ENCODE measurements at regions not wholly inside any gene's neighbourhood (a gene's known extent, or its start where the extent isn't known, plus 50 kb on each side); places are given as distances from the start of the nearest gene placed in this dataset.

DNA sequence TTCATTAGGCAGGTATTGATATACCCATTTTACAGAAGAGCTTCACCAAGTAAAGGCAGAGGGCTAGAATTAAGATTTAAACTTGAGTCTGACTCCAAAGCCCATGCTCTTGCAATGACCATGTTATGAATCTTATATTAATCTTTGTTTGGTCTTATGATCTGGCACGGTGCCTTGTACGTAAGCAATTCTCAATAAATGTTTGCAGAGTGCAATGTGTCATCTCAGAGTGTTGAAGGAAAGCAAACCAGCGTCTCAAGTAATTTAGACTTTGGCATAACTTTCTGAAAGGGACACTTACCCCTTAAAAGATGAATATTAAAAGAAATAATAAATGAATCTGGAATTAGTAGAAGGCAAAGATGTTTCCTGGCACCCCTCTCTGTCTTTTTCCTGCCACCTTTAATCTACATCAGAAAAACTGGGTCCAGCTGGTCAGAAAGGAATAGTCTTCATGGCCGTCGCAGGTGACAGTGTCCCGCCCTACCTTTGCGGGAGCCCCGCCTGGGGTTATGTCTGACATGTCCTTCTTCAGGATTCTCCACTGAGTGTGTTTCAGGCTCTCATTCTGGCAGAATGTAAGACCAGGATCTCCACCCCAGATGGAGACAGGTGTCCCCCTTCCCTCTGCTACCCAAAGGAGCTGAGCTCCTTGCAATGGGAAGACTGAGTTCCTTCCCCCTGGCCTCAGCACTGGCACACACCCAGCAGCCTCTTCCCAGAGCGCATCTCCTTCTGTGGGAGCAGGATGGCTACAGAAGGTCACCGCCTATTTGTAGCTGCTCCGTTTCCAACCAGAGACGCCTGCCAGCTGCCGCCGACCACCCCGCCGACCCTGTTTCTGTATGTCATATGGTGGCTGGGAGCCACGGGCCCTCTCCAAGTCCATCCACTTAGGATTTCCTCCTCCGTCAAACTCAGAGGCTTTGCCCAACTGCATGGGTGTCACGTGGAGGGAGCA lies 266.3 kb upstream of the ECI2 start:
- no peak for DNase-seq

DNA sequence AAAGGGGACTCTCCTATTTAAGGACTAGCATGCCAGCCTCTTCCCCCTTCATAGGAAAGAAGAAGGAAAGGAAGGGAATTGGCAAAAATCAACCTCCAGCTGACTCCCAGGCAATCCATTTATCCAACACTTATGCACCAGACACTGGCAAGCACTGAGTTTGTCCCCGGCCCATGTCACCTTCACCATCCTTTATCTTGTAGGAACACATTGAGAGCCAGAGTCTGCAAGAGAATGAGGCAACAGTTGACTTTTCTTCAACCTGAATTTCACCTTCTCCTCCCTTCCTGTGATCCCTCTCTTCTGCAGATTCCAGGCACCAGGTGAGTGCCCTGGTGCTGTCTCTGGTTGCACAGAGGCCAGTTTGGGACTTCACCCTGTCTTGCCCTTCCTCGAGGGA lies 264.3 kb upstream of the ECI2 start:
- DNase-seq, result no peak

DNA sequence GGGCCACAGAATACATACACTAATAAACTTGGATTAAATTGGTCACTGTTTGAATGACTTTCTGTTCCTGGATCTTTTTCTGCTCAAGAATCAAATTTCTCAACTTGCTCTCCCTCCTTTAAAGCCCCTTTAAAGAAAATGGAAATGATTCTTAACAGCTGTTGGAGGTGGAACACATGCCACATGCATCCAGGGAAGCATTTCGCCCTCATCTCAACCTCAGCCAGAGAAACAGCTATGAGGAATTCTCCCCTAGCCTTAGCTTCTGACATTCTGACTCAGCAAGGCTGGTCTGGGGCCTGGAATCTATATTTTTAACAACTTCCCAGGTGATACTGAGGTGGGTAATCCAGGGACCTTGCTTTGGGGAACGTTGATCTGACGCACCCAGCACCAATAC lies 263.4 kb upstream of the ECI2 start:
- DNase-seq, result no peak

DNA sequence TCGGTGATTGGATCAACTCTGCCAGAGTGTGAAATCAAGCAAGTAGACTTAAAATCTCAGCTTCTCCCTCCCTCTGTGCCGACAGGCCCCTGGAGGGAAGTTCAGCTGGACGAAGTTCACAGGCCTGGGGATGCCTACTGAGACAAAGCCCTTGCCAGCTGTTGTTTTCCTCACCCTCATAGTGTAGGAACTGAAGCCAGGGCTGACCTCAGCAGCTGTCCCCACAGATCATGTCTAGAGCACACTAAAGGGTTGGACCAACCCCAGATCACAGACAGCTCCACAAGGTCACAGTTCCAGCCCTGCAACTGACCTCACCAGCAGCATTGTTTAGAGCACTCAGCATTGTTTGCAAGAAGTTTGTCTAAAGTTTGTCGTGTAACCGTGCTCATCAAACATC lies 261.9 kb upstream of the ECI2 start:
- DNase-seq, result no peak

DNA sequence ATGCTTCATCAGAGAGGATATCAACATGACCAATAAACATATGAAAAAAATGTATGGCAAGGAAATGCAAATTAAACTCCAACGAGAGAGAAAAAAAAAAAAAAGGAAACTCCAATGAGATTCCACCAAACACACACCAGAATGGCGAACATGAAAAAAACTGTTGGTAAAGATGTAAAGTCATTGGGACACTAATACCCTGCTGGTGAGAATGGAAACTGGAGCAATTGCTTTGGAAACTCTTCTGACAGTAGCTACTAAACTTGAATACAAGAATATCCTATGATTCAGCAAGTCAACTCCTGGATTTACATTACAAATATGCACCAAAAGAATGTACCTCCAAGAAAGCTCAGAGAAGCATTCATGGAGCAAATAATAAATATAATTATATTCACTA lies 260.7 kb upstream of the ECI2 start:
- DNase-seq, result no peak

- DNase-seq, result no peak
Measured at GRCh38 chr6:4395386-4395785, 260.0 kb upstream of the ECI2 start.

- no peak for DNase-seq
Measured at GRCh38 chr6:4394786-4395185, 259.4 kb upstream of the ECI2 start.

- no peak for DNase-seq
Measured at GRCh38 chr6:4388675-4389074, 253.3 kb upstream of the ECI2 start.

DNA sequence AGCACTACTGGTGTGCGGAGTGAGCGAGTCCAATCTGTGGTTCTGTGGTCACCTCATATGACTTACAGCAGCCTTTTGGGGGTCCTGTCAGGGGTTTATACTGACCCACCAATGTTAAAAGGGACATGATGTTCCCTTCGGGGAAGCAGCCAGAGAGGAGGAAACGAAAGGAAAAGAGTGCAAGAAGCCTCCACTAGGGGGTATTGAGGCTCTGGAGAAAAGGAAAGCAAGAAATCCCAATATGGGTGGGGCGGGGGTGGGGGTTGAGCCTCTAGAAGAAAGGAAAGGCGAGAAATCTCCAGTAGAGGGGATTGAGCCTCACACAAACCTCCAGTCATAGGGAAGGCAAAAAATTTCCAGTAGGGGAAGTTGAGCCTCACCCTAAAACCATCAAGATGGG lies 249.3 kb upstream of the ECI2 start:
- DNase-seq, result no peak

DNA sequence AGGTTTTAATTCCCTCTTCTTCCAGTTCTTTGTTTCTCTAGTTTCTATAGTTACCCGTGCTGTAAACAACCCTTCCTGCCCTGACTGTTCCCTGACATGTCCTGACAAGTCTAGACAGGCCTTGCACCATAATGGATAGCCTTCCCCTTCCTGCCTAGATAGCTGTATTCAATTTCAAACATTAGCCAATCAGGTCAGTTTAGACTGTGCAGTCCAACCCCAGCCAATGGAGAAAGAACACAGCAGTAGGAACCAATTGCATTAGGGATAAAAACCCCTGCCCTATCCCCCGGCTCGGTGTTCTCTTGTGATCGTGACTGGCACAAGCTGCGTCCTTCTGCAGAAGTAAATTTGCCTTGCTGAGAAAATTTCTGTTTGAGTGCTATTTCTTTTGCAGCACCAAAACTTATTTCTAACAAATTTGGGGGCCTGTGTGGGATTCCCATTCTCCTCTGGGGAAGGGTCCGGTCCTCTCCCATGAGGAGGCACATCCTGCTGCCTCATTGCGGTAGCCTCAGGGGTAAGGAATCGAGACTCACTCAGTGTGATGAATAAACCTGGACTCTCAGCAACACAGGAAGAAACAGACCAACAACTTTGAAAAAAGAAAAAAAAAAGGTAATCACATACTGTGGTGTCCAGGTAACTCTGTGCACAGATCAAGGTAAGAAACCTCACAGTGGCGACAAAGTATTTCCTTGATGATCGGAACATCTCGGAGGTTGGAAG lies 248.7 kb upstream of the ECI2 start:
- DNase-seq, result no peak

DNA sequence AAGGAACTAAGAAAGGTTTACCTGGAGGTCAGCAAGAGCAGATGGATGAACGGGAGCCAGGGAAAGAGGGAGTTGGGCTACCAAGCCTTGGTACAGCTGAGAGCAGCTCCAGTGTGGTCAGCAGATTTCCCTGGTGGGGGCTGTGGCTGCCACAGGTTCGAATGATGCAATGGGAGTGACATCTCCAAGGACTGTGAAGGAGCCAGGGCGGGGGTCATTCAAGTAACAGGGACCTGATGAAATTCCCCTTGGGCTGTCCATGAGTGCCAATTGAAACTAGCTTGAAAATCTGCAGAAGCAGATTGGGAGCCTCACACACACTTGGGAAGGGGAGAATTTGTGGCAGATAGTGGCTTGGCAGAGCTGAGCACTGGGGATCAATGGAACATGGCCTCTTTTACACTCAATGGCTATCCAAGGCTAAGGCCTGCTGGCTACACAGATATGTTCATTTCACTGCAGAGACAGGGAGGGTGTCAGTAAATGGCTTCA lies 247.0 kb upstream of the ECI2 start:
- DNase-seq, result no peak

DNA sequence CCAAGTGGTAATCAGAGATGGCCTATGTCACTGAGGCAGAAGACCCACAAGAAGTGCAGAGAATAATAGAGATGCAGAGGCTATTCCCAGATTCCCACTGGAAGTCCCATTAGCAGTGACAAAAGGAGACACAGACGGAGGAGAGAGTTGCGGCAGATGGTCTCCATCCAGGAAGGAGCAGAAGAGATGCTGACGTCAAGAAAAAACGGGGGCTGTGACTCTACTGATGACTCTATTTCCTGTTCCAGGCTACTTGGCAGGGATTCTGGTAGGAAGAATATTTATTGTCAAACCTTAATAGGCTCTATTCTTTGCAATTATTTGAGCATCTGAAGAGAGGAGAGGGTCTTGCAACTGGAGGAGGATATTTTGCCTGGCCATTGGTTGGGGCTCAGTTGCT lies 246.0 kb upstream of the ECI2 start:
- DNase-seq, result no peak

DNA sequence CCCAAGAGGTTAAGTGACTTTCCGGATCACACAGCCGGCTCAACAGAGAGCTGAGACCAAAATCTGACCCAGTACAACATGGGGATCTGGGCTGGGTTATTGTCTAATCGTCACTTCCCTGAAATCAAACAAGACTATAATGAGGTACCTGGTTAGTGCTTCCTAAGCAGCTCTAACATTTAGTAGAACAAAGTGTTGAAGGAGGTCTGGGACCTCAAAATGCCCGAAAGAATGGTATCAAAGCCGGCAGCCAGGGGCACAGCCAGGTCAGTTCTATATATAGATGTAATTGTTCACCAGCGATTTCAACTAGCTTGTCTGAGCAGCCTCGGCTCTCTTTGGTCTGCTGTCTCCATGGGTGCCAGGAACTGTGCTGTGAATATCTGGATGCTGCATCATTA lies 245.5 kb upstream of the ECI2 start:
- no peak for DNase-seq

- DNase-seq, result no peak
Measured at GRCh38 chr6:4379958-4380357, 244.6 kb upstream of the ECI2 start.

DNA sequence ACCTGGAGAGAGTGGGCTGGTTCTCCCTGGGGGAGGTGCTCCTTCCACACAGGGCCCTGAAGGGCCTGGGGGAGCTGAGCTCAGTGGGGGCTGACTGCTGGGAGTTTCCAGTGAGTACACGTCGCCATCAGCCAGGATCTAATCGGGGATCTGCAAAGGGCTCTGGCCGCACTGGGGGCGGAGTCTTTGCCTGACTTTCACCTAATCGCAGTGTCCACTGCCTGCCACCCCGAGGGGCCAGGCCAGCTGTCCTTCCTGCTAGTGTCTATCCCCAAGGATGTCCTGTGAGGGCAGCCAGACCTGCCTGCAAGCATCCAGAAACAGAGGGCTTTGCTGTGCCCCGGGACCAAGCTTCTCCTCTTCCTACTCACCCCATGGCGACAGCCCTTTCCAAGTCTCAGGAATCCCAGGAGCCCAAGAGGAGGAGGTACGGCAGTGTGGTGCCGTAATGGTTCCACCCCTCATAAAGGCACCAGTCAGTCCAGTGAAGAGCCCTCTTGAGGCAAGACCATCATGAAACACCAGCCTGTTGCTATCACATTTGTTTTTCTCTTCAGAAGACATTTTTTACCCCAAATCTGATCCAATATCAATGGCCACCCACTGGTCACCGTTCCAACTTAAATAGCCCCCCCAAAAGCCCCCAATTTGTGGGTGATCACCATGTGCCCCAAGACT lies 243.1 kb upstream of the ECI2 start:
- DNase-seq, result no peak

GRCh38 chr6:4377603-4378002 lies 242.2 kb upstream of the ECI2 start:
- no peak for DNase-seq

DNA sequence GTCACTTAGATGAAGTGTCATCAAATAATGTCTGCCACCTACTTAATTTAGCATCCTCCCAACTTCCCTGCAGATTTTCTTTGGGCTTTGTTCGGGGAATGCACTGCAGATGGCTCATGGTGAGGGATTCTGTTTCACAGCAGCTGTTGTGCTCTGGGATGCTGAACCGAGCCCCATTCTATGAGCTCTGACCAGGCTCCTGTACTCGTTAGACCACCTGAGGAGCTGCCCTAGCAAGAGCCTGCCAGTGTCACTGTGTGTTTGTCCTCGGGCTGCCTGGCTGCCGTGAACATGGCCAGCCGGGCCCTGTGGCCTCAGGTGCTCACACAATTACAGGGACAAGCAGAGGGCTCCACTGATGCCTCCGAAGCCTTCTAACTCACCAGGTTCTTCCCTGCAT lies 238.8 kb upstream of the ECI2 start:
- no peak for DNase-seq

DNA sequence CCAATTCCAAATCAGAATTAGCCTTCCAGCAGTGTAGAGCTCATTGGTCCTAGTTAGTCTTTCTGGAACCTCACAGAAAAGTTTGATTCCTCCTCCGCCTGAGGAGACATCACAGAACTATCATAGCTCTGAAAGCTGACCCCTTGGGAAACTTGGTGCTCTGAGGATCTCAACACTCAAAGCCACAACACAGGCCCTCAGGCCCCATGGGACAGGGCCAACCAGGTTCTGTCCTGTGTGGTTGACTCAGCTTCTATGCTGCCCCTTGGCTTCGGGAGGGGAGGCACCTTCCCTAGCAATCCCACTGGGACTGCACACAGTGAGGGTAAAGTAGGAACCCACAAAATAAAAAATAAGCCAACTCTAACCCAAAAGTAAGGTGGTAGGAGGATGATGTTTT lies 237.5 kb upstream of the ECI2 start:
- no peak for DNase-seq

DNA sequence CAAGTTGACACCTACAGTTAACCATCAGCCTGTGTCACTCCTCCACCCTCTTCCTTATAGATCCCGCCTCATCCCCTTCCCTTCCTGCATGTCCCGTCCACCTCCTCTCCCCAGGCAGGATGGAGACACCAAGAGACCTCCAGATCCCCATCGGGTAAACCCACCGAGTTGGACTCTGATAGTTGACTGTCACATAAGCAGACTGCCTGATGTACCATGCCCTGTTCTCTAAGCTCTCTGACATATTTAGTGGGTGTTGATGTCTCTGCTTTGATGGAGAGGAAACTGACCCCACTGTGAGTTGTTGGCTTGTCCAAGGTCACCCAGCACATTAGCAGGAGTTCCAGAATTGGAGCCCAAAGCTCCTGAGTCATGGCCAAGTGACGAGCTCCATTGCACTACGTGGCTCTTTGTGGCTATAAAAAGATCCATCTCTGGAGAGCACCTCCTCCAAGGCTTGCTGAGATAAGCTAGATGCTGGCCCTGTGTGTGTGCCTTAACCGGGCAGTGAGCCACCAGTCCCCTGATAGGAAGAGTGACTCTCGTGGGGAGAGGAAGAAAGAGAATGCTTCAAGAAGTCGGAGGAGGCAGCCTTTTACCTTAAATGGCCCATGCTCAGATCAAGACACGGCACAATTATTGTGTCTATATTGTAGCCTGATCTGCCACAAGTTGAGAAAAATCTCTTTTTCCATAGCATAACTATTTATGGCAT lies 236.0 kb upstream of the ECI2 start:
- no peak for DNase-seq

DNA sequence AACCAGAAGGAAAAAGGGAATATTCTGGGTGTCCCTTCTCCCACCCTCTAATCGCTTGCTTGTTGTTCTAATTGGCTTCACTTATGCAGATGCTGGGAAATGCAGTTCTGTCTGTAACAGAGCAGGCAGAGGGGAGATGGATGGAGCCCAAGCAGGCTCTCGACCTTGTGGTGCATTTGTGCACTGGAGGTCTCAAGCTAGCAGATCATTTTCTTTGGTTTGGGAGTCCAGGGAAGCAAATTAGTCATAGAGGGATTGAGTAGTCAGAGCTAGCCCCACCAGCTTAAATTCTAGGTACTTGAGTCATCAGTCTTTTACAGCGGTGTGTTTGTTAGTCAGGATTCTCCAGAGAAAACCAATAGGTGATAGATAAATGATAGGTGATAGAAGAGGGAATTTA lies 234.7 kb upstream of the ECI2 start:
- no peak for DNase-seq

DNA sequence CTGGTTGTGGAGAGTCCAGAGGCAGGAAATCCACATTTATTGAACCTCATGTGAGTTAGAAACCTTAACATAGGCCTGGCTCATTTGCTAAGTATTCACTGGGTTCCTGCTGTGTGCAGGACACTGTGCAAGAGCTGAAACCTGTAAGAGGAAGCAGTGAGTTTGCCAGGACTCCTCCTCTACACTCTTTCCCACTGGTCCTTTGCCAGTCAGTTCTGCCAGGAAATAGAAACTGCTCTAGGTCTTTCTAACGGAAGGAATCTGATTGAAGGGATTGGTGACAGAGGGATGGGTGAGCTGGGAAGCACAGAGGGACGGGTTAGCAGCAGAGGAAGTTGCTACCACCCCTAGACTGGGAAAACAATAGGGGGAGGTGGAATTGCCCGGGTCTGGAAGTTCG lies 234.2 kb upstream of the ECI2 start:
- DNase-seq, result no peak

GRCh38 chr6:4368649-4369048 lies 233.3 kb upstream of the ECI2 start:
- no peak for DNase-seq

GRCh38 chr6:4367643-4368042 lies 232.3 kb upstream of the ECI2 start:
- no peak for DNase-seq
